RPMI7951 (cell line): ENCODE measurements at regions not wholly inside any gene's neighbourhood (a gene's known extent, or its start where the extent isn't known, plus 50 kb on each side); places are given as distances from the start of the nearest gene placed in this dataset.
"Not testable (repeated sequence)": the region's sequence is repeated elsewhere in the genome, so short reads cannot be mapped to it uniquely, and the experiment has no call there.

ENCODE experiments used
- DNase-seq: peaks from one replicate; pipeline ENCODE4 v3.0.0-alpha.2; 2012; ENCODE audit warnings: low read depth

DNA sequence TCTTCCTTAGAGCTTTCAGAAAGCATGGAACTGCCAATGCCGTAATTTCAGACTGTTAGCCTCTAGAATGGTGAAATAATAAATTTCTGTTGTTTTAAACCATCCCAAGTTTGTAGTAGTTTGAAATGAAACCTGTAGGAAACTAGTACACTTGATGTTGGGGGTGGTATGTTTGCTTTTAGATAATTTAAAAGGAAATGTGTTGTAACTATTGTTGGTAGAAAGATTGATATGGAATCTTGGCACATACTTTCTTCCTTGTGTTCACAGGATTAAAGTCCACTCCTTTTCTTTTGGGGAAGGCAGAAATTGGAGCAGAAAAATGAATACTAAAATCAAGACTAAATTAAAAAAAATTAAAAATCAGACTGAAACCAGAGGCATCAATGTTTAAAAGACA lies 66.0 kb upstream of the ARRDC3 start:
- no peak for DNase-seq

DNA sequence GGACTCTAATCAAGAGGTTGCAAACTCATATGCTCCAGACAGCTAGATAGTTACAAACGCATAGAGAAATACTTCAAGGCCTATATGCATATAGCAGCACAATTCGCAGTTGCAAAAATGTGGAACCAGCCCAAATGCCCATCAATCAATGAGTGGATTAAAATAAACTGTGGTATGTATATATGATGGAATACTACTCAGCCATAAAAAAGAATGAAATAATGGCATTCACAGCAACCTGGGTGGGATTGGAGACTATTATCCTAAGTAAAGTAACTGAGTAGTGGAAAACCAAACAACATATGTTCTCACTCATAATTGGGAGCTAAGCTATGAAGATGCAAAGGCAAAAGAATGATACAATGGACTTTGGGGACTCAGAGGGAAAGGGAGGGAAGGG lies 65.0 kb upstream of the ARRDC3 start:
- not testable (repeated sequence) for DNase-seq

DNA sequence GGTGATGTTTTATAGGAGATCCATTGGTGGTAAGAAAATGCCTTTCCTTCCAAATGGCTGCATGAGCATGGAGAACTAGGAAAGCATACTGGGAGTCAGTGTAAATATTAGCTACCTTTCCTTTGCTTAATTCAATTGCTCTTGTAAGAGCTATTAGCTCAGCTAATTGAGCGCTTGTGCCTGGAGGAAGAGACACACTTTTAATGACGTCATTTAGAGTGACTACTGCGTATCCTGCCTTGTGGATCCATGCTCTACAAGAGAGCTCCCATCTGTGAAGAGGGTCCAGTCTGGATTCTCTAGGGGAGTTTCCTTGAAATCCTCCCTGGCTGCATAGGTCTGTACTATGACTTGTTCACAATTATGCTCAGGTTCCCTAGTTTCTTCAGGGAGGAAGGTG lies 63.8 kb upstream of the ARRDC3 start:
- DNase-seq = not testable (repeated sequence)

DNA sequence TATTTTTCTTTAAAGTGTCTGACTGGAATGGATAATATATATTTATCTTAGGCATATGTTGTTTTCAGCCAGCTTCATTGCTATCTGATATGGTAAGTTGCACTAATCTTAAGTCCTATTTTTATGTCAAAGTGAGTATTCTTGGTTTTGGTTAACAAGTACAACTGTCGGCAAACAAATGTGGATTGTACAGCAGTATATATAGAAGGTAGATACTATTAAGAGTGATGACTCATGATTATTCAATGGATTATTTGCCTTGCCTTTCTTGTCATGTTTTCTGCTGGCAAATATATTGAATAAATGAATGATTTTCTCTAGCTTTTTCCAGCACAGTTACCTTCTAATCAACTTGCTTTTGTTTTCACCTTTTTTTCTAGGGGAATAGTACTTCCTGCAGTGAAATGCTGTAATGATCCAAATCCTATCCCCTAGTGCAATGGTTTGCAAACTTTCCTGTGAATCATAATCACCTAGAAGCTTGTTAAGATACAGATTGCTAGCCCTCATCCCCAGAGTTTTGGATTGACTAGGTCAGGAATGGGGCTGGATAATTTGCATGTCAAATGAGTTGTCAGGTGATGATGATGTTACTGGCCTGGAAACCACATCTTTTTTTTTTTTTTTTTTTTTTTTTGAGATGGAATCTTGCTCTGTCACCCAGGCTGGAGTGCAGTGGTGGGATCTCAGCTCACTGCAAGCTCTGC lies 60.8 kb upstream of the ARRDC3 start:
- DNase-seq = no peak

DNA sequence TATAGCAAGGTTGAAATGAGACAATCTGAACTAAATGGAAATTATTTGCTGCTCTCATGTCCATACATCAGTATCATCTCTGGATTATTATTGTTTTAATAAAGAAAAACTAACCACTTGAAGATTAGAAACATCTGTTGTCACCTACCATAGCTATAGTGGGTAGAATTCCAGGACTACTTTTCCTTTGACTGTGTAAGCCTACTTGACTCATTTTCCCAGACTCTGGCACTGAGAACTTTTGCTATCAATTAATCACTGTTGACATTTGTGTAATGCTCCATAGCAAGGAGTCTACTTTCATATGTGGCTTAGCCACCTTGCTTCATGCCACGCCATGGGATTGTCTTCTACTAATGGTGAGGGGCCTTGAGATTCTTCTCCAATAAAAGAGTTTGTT lies 59.9 kb upstream of the ARRDC3 start:
- peak; percentile 13 for DNase-seq

DNA sequence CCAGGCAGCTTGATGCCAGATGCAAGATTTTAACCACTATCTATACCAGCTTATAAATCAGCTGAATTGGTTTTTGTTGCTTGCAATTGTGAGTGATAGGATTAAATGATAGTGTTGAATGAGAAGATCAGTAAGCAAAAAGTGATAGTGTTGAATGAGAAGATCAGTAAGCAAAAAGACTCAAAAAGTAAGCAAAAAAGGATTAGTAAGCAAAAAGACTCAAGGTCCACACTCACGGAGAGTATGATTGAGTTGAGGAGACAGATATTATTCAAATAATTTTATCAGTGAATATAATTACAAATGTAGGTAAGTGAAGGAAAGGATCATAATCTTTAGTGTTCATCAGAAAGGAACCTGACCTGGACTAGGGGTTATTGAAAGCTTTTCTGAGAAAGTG lies 58.0 kb upstream of the ARRDC3 start:
- no peak for DNase-seq

DNA sequence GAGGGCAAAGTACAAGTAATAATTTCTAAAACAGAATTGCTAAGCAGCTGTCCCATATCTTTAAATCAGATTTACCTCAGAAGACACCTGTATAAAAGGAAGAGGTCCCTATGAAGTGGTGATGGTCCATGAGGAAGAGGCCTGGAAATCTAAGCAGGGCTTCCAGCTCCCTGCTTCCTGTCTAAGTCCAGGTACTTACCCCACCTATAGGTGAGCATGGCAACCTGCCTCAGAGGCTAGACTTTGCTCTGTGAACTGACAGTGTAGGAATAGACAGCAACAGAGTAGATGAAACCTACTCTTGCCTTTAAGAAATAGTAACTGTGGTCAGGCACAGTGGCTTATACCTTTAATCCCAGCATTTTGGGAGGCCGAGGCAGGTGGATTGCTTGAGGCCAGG lies 55.8 kb upstream of the ARRDC3 start:
- DNase-seq = no peak

DNA sequence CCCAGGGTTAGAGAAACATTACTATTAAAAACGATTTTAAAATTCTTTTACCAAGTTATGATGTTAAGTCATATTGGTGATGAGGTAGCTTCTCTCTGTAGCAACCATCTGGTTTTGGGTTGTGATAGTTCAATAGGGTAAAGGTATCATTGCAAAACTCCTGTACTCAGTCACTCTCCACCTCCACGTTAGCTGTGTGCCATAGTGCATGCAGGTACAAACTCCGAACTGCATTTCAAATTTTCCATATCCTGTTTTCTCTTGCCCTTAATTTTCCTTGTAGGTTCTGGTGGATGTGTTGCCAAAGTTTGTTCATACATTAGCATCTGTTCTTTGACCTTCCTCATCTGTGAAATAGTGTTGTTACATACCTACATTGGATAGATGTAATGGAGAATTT lies 53.1 kb upstream of the ARRDC3 start:
- DNase-seq = no peak

DNA sequence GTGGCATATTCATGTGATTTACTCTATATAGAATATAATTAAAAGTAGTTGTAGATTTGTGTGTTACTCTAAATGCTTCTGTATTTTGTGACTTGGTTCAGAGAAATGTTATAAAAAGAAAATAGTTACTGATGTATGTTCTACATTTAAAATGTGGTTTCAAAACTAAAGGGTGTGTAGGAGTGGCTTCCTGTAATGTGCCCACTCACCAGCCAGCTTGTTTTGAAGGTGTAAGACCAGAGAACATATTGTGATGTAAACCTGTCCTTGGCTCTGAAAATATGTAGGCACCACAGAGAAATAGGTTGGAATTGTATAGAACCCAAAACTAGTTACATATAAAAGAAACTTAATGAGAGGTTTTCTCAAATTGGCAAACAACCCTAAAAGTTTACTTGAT lies 51.2 kb upstream of the ARRDC3 start:
- no peak for DNase-seq

DNA sequence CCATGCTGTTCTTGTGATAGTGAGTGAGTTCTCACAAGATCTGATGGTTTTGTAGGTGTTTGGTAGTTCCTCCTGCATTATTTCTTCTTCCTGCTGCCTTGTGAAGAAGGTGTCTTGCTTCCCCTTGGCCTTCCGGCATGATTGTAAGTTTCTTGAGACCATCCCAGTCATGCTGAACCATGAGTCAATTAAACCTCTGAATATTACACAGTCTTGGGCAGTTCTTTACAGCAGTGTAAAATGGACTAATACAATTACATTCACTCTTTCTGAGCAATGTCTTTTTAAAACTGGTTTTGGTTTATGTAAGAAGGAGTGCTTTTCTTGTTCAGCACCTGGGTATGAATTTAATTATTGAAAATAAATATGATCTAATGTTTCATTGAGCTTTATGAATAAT lies 50.7 kb upstream of the ARRDC3 start:
- no peak for DNase-seq
